ENCODE measurements at regions not wholly inside any gene's neighbourhood (a gene's known extent, or its start where the extent isn't known, plus 50 kb on each side); places are given as distances from the start of the nearest gene placed in this dataset.

- Mint-ChIP-seq H3K9me3 (peaks cover 4% of the 10 kb centered on the region), H3K27me3 (ENCODE audit: low read depth) (peaks cover 3% of the 10 kb centered on the region), H3K27ac (peak overlapping the region in 1 of 3 experiments; percentile 47), H3K4me3 (no peak overlapping the region), H3K36me3 (ENCODE audit: low read depth) (no peaks in the 10 kb centered on the region), H3K4me1 (peaks cover 54% of the 10 kb centered on the region)
- TF ChIP-seq CTCF (IDR thresholded peaks at IDR 0.05; ENCODE audit: unreplicated experiment in 3 of 3) = no peak
Measured at GRCh38 chr11:112593440-112593839, 332.8 kb upstream of the PLET1 start.

- Mint-ChIP-seq H3K9me3 (peaks cover 4% of the 10 kb centered on the region), H3K4me3 (no peak overlapping the region), H3K27ac (no peak overlapping the region), H3K27me3 (ENCODE audit: low read depth) (peaks cover 3% of the 10 kb centered on the region), H3K4me1 (peaks cover 26% of the 10 kb centered on the region), H3K36me3 (ENCODE audit: low read depth) (no peaks in the 10 kb centered on the region)
- no peak for TF ChIP-seq CTCF (IDR thresholded peaks at IDR 0.05; ENCODE audit: unreplicated experiment in 3 of 3)
Measured at GRCh38 chr11:112596324-112596723, 335.7 kb upstream of the PLET1 start.

- TF ChIP-seq CTCF (IDR thresholded peaks at IDR 0.05; ENCODE audit: unreplicated experiment in 3 of 3) = no peak
- Mint-ChIP-seq H3K27me3 (ENCODE audit: low read depth) (peaks cover 3% of the 10 kb centered on the region), H3K27ac (no peak overlapping the region), H3K4me3 (no peak overlapping the region), H3K4me1 (peaks cover 23% of the 10 kb centered on the region), H3K36me3 (ENCODE audit: low read depth) (no peaks in the 10 kb centered on the region), H3K9me3 (peaks cover 4% of the 10 kb centered on the region)
Measured at GRCh38 chr11:112597286-112597790, 336.7 kb upstream of the PLET1 start.

- Mint-ChIP-seq H3K27me3 (ENCODE audit: low read depth) (no peaks in the 10 kb centered on the region), H3K36me3 (ENCODE audit: low read depth) (no peaks in the 10 kb centered on the region), H3K4me3 (no peak overlapping the region), H3K9me3 (peaks cover 4% of the 10 kb centered on the region), H3K4me1 (peaks cover 10% of the 10 kb centered on the region), H3K27ac (no peak overlapping the region)
- TF ChIP-seq CTCF (IDR thresholded peaks at IDR 0.05; ENCODE audit: unreplicated experiment in 3 of 3) = no peak
Measured at GRCh38 chr11:112599265-112599664, 338.6 kb upstream of the PLET1 start.

GRCh38 chr11:112599856-112600533 lies 339.3 kb upstream of the PLET1 start:
- H3K36me3 Mint-ChIP-seq (ENCODE audit: low read depth) = no peaks in the 10 kb centered on the region
- no peak for TF ChIP-seq CTCF (IDR thresholded peaks at IDR 0.05; ENCODE audit: unreplicated experiment in 3 of 3)
- peak overlapping the region in 1 of 3 experiments; percentile 4 for H3K27ac Mint-ChIP-seq

More at GRCh38 chr11:112599856-112600533, 339.3 kb upstream of the PLET1 start:
- Mint-ChIP-seq H3K9me3 (peaks cover 1% of the 10 kb centered on the region), H3K27me3 (ENCODE audit: low read depth) (no peaks in the 10 kb centered on the region), H3K4me1 (peaks cover 10% of the 10 kb centered on the region), H3K4me3 (no peak overlapping the region)
